ENCODE measurements at regions not wholly inside any gene's neighbourhood (a gene's known extent, or its start where the extent isn't known, plus 50 kb on each side); places are given as distances from the start of the nearest gene placed in this dataset.
"Not testable (repeated sequence)": the region's sequence is repeated elsewhere in the genome, so short reads cannot be mapped to it uniquely, and the experiment has no call there.

DNA sequence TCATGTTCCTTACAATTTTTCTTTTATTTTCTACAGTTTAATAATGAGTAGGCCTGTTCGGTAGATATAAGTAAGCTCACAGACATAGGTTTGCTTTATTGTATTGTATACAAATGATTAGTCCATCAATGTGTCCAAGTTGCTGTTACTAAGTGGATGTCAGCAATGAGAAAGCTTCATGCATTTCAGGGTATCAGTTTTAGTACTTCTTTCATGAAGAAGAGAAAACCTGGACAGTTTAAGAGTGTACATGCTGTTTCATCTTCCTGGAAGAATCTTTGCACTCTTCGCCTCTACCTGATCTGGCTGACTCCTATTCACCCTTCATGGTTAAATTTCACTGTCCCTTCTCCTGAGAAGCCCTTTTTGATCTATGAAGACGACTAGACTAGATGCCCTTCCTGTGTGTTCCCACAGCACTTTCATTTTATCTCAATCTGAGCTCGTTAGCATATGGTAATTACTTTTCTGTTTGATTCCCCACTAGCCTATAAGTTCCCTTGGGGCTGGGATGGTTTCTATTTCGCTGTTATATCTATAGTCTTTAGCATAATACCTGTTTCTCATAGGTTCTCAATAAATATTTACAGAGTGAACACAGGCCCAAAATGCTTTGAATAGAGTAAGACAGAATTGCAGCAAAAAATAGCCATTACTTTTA, 70.7 kb downstream of the CETN3 start:
- H3K36me3 ChIP-seq (ENCODE audit: control insufficient read depth in 1 of 2, insufficient read depth in 2 of 2, low read length in 1 of 2): no peaks in the 10 kb centered on the region
- DNase-seq: no peak
- H3K9me3 ChIP-seq (ENCODE audit: control insufficient read depth, low read length): no peaks in the 10 kb centered on the region
- WGBS, 2 donors: 79 to 84% methylated on average over 5 of the region's 5 CpGs
- no peak overlapping the region for H3K4me3 ChIP-seq (ENCODE audit: low read length in 2 of 2)
- H3K27ac ChIP-seq (ENCODE audit: low read depth in 1 of 2, low read length in 2 of 2): no peak overlapping the region
- intact Hi-C loops (cut with DNase I): no loop called here
- no peak for ATAC-seq (ENCODE audit: low FRiP score)
- no peaks in the 10 kb centered on the region for H3K27me3 ChIP-seq (ENCODE audit: control insufficient read depth in 1 of 2, insufficient read depth in 2 of 2, low read length in 1 of 2)
- peaks cover 2 to 4% of the 10 kb centered on the region in 2 donors for H3K4me1 ChIP-seq (ENCODE audit: control insufficient read depth in 1 of 2, insufficient read depth in 2 of 2, low read length in 2 of 2)

DNA sequence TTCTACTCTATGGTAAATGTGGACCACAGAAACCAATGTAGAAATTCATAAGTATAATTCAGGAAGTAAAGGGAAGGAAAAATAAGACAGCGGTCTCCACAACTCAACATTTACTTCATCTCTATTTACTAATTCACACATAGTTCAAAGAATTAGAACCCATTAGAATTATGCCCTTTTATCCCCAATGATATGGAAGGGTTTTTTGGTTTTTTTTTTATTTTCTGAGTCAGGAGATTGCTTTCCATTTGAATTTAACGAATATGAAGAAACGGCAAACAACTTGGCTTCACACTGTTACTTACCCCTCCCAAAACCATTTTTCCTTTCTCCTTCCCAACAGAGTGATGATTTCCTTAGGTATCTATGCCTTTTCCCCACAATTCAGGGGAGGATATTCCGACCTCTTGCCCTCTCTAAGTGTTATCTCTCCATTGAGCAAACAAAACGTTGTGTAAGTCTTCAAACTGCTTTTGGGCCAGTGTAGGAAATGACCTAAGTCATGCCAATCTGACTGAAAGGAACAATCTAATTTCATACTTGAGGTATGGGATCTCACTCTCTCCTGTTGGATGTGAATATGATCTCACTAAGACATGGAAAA, 72.0 kb downstream of the CETN3 start:
- ATAC-seq (ENCODE audit: low FRiP score) (no peak), DNase-seq (no peak)
- intact Hi-C loops (cut with DNase I): no loop called here
- Histone ChIP-seq H3K4me3 (ENCODE audit: low read length in 2 of 2) (no peak overlapping the region), H3K9me3 (ENCODE audit: control insufficient read depth, low read length) (no peaks in the 10 kb centered on the region), H3K27me3 (ENCODE audit: control insufficient read depth in 1 of 2, insufficient read depth in 2 of 2, low read length in 1 of 2) (no peaks in the 10 kb centered on the region), H3K27ac (ENCODE audit: low read depth in 1 of 2, low read length in 2 of 2) (no peak overlapping the region), H3K4me1 (ENCODE audit: control insufficient read depth in 1 of 2, insufficient read depth in 2 of 2, low read length in 2 of 2) (peaks cover 2 to 4% of the 10 kb centered on the region in 2 donors), H3K36me3 (ENCODE audit: control insufficient read depth in 1 of 2, insufficient read depth in 2 of 2, low read length in 1 of 2) (no peaks in the 10 kb centered on the region)
- 84 to 86% methylated on average over 5 of the region's 5 CpGs for WGBS, 2 donors

DNA sequence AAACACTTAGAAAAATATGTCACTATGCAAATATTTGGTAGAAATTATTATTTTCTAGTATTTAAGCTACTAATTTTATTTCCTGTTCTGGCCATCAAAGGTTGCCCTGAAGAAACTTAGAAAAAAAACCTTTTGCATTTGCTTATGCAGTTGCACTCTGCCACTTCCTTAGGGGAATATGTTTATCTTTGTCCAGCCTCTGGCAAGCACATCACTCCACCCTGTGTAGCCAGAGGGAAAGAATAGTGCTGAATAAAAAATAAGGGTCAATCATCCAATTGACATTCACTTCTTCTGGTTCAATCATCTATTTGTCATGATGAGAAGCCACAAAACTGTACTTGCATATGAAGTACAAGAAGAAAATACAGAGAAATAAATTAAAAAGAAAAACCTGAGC, 72.8 kb downstream of the CETN3 start:
- no peak for ATAC-seq (ENCODE audit: low FRiP score)
- Histone ChIP-seq H3K36me3 (ENCODE audit: control insufficient read depth in 1 of 2, insufficient read depth in 2 of 2, low read length in 1 of 2) (no peaks in the 10 kb centered on the region), H3K27ac (ENCODE audit: low read depth in 1 of 2, low read length in 2 of 2) (no peak overlapping the region), H3K4me1 (ENCODE audit: control insufficient read depth in 1 of 2, insufficient read depth in 2 of 2, low read length in 2 of 2) (peaks cover 2 to 4% of the 10 kb centered on the region in 2 donors), H3K4me3 (ENCODE audit: low read length in 2 of 2) (no peak overlapping the region), H3K9me3 (ENCODE audit: control insufficient read depth, low read length) (no peaks in the 10 kb centered on the region), H3K27me3 (ENCODE audit: control insufficient read depth in 1 of 2, insufficient read depth in 2 of 2, low read length in 1 of 2) (no peaks in the 10 kb centered on the region)
- intact Hi-C loops (cut with DNase I): no loop called here
- DNase-seq: no peak

DNA sequence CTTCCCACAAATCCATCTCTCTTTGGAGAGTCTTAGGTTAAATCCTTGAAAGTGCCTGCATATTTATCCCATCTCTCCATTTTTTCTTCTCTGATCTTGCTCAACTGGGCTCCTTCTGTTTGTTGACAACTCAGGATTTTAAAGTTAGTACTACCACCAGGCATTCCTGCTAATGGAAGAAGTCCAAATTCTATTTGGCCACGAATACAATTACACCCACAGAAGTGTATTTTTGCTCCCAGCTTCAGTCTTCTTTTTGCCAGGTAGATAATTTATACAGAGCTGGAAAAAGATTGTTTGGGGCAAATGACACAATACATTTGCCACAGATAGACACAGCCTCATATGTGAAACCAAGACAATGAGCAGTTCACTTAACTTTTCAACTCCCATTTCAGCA, 74.8 kb downstream of the CETN3 start:
- WGBS, 2 donors: 2 to 5% methylated on average over 1 of the region's 1 CpG
- peaks cover 2 to 4% of the 10 kb centered on the region in 2 donors for H3K4me1 ChIP-seq (ENCODE audit: control insufficient read depth in 1 of 2, insufficient read depth in 2 of 2, low read length in 2 of 2)
- H3K4me3 ChIP-seq (ENCODE audit: low read length in 2 of 2): no peak overlapping the region
- DNase-seq (no peak), ATAC-seq (ENCODE audit: low FRiP score) (no peak)
- no peaks in the 10 kb centered on the region for H3K36me3 ChIP-seq (ENCODE audit: control insufficient read depth in 1 of 2, insufficient read depth in 2 of 2, low read length in 1 of 2)
- H3K27me3 ChIP-seq (ENCODE audit: control insufficient read depth in 1 of 2, insufficient read depth in 2 of 2, low read length in 1 of 2): no peaks in the 10 kb centered on the region
- no peaks in the 10 kb centered on the region for H3K9me3 ChIP-seq (ENCODE audit: control insufficient read depth, low read length)
- intact Hi-C loops (cut with DNase I): no loop called here
- no peak overlapping the region for H3K27ac ChIP-seq (ENCODE audit: low read depth in 1 of 2, low read length in 2 of 2)

DNA sequence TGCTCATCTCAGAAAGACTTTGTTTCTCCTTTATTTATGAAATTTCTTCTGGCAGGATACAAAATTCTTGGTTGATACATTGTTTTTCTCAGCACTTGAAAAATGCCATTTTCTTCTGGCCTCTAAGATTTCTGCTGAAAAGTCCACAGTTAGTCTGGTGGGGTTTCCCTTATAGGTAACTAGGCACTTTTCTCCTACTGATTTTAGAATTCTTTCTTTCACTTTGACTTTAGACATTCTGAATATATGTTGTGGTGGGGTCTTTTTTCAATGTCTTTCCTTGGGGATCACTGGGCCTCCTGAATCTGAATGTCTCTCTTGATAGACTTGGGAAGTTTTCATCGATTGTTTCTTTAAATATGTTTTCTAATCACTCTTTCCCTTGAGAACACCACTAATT, 79.6 kb downstream of the CETN3 start:
- intact Hi-C loops (cut with DNase I): no loop called here
- Histone ChIP-seq H3K4me1 (ENCODE audit: control insufficient read depth in 1 of 2, insufficient read depth in 2 of 2, low read length in 2 of 2) (peaks cover 2 to 4% of the 10 kb centered on the region in 2 donors), H3K27ac (ENCODE audit: low read depth in 1 of 2, low read length in 2 of 2) (no peak overlapping the region), H3K4me3 (ENCODE audit: low read length in 2 of 2) (no peak overlapping the region), H3K36me3 (ENCODE audit: control insufficient read depth in 1 of 2, insufficient read depth in 2 of 2, low read length in 1 of 2) (no peaks in the 10 kb centered on the region), H3K9me3 (ENCODE audit: control insufficient read depth, low read length) (no peaks in the 10 kb centered on the region), H3K27me3 (ENCODE audit: control insufficient read depth in 1 of 2, insufficient read depth in 2 of 2, low read length in 1 of 2) (no peaks in the 10 kb centered on the region)
- DNase-seq (no peak), ATAC-seq (ENCODE audit: low FRiP score) (no peak)
- WGBS, 2 donors: 93 to 96% methylated on average over 1 of the region's 1 CpG

DNA sequence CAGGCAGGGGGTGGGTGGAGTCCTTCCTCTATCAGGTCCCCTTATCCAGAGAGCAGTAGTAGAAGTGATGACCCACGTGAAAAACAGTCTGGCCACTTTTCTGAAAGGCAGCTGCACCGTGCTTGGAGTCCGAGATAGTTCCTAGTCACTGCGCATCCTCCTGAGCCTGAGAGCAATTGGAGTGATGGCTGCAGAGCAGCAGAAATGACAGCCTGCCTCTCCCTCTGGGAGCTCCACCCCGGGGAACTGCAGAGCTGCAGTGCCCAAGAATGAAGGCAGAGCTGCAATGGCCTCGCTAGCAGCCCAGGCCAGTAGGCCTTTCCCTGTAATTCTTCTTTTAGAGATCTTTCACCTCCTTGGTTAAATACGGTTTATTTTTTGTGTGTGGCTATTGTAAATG, 82.6 kb downstream of the CETN3 start:
- 76% methylated on average over 7 of the region's 7 CpGs for WGBS, 2 donors
- ATAC-seq (ENCODE audit: low FRiP score) (no peak), DNase-seq (no peak)
- H3K4me1 ChIP-seq (ENCODE audit: control insufficient read depth in 1 of 2, insufficient read depth in 2 of 2, low read length in 2 of 2): no peaks in the 10 kb centered on the region
- no peaks in the 10 kb centered on the region for H3K9me3 ChIP-seq (ENCODE audit: control insufficient read depth, low read length)
- no peak overlapping the region for H3K27ac ChIP-seq (ENCODE audit: low read depth in 1 of 2, low read length in 2 of 2)
- H3K27me3 ChIP-seq (ENCODE audit: control insufficient read depth in 1 of 2, insufficient read depth in 2 of 2, low read length in 1 of 2): no peaks in the 10 kb centered on the region
- intact Hi-C loops (cut with DNase I): no loop called here
- no peaks in the 10 kb centered on the region for H3K36me3 ChIP-seq (ENCODE audit: control insufficient read depth in 1 of 2, insufficient read depth in 2 of 2, low read length in 1 of 2)
- H3K4me3 ChIP-seq (ENCODE audit: low read length in 2 of 2): no peak overlapping the region

DNA sequence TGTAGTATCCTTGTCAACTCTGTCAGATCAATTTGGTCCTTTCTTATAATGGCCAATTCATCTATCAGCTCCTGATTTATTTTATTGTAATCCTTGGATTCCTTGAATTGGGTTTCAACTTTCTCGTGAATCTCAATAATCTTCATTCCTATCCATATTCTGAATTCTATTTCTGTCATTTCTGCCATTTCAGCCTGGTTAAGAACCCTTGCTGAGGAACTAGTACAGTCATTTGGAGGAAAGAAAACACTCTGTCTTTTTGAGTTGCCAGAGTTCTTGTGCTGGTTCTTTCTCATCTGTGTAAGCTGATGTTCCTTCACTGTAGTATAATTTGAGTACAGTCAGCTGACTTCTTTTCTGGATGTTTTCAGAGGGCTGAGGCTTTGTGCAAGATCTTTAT, 84.5 kb downstream of the CETN3 start:
- Histone ChIP-seq H3K4me3 (ENCODE audit: low read length in 2 of 2) (no peak overlapping the region), H3K4me1 (ENCODE audit: control insufficient read depth in 1 of 2, insufficient read depth in 2 of 2, low read length in 2 of 2) (no peaks in the 10 kb centered on the region), H3K9me3 (ENCODE audit: control insufficient read depth, low read length) (no peaks in the 10 kb centered on the region), H3K27ac (ENCODE audit: low read depth in 1 of 2, low read length in 2 of 2) (no peak overlapping the region), H3K27me3 (ENCODE audit: control insufficient read depth in 1 of 2, insufficient read depth in 2 of 2, low read length in 1 of 2) (no peaks in the 10 kb centered on the region), H3K36me3 (ENCODE audit: control insufficient read depth in 1 of 2, insufficient read depth in 2 of 2, low read length in 1 of 2) (no peaks in the 10 kb centered on the region)
- WGBS, 2 donors: 93% methylated on average over 1 of the region's 1 CpG
- ATAC-seq (ENCODE audit: low FRiP score) (no peak), DNase-seq (no peak)
- intact Hi-C loops (cut with DNase I): no loop called here

DNA sequence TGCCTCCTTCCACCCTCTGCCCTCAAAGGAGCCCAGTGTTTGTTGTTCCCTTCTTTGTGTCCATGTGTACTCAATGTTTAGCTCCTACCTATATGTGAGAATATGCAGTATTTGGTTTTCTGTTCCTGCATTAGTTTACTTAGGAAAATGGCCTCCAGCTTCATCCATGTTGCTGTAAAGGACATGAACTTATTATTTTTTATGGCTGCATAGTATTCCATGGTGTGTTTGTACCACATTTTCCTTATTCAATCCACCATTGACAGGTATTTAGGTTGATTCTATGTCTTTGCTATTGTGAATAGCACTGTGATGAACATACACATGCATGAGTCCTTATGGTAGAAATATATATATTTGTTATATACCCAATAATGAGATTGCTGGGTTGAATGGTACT, 89.2 kb downstream of the CETN3 start:
- H3K27ac ChIP-seq (ENCODE audit: low read depth in 1 of 2, low read length in 2 of 2); H3K36me3 ChIP-seq (ENCODE audit: control insufficient read depth in 1 of 2, insufficient read depth in 2 of 2, low read length in 1 of 2); ATAC-seq (ENCODE audit: low FRiP score); DNase-seq; H3K9me3 ChIP-seq (ENCODE audit: control insufficient read depth, low read length); H3K4me3 ChIP-seq (ENCODE audit: low read length in 2 of 2); intact Hi-C loops (cut with DNase I); H3K27me3 ChIP-seq (ENCODE audit: control insufficient read depth in 1 of 2, insufficient read depth in 2 of 2, low read length in 1 of 2); H3K4me1 ChIP-seq (ENCODE audit: control insufficient read depth in 1 of 2, insufficient read depth in 2 of 2, low read length in 2 of 2): not testable (repeated sequence)

DNA sequence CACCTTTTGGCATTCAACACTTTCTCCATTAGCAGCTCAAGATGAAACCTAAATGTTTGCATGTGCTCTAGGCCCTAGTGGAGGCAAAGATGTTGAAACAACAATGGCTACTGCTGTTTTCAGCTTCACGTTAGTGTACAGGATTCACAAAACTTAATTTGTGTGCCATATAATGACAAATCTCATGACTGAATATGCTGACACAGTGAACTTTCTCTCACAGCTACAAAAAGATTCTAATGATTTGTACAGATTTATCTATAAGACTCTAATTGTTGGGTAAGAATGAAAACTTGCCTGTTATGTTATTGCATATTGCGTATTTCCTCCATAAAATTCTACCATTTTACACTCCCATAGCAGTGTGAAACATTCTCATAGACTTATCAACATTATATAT, 97.5 kb downstream of the CETN3 start:
- H3K4me1 ChIP-seq (ENCODE audit: control insufficient read depth in 1 of 2, insufficient read depth in 2 of 2, low read length in 2 of 2): no peaks in the 10 kb centered on the region
- WGBS, 2 donors: 92 to 95% methylated on average over 2 of the region's 2 CpGs

More for the DNA sequence above, 97.5 kb downstream of the CETN3 start:
- Histone ChIP-seq H3K4me3 (ENCODE audit: low read length in 2 of 2) (no peak overlapping the region), H3K27me3 (ENCODE audit: control insufficient read depth in 1 of 2, insufficient read depth in 2 of 2, low read length in 1 of 2) (no peaks in the 10 kb centered on the region), H3K9me3 (ENCODE audit: control insufficient read depth, low read length) (no peaks in the 10 kb centered on the region), H3K27ac (ENCODE audit: low read depth in 1 of 2, low read length in 2 of 2) (no peak overlapping the region), H3K36me3 (ENCODE audit: control insufficient read depth in 1 of 2, insufficient read depth in 2 of 2, low read length in 1 of 2) (no peaks in the 10 kb centered on the region)
- intact Hi-C loops (cut with DNase I): no loop called here
- ATAC-seq (ENCODE audit: low FRiP score) (no peak), DNase-seq (no peak)
